NCI-H1417 (cell line): ENCODE measurements at regions not wholly inside any gene's neighbourhood (a gene's known extent, or its start where the extent isn't known, plus 50 kb on each side); places are given as distances from the start of the nearest gene placed in this dataset.

Experiments used
- DNase-seq, 3 experiments: peaks; one replicate each; lab custom pipeline; 2025; lab: John Stamatoyannopoulos, UW

GRCh38 chr9:108720191-108720642 lies 135.6 kb downstream of the ACTL7B start:
- no peak for DNase-seq

GRCh38 chr9:108710424-108710823 lies 145.4 kb downstream of the ACTL7B start:
- no peak for DNase-seq

GRCh38 chr9:108709997-108710396 lies 145.8 kb downstream of the ACTL7B start:
- DNase-seq, result no peak

- DNase-seq, result no peak
Observed at GRCh38 chr9:108709126-108709525, 146.7 kb downstream of the ACTL7B start.

GRCh38 chr9:108708448-108708847 lies 147.3 kb downstream of the ACTL7B start:
- no peak for DNase-seq

GRCh38 chr9:108707120-108707519 lies 148.7 kb downstream of the ACTL7B start:
- DNase-seq, result no peak

- no peak for DNase-seq
Observed at GRCh38 chr9:108704156-108704852, 151.5 kb downstream of the ACTL7B start.

- peak in 2 of 3 experiments; percentile 3 to 32 for DNase-seq
Observed at GRCh38 chr9:108703429-108703828, 152.4 kb downstream of the ACTL7B start.

- DNase-seq, result no peak
Observed at GRCh38 chr9:108702681-108703080, 153.1 kb downstream of the ACTL7B start.

- DNase-seq, result no peak
Observed at GRCh38 chr9:108698801-108699200, 157.0 kb downstream of the ACTL7B start.

- DNase-seq, result no peak
Observed at GRCh38 chr9:108698231-108698630, 157.6 kb downstream of the ACTL7B start.

- no peak for DNase-seq
Observed at GRCh38 chr9:108696156-108696555, 159.6 kb downstream of the ACTL7B start.

GRCh38 chr9:108694170-108694569 lies 161.6 kb downstream of the ACTL7B start:
- no peak for DNase-seq

- no peak for DNase-seq
Observed at GRCh38 chr9:108691614-108692013, 164.2 kb downstream of the ACTL7B start.

GRCh38 chr9:108688676-108689075 lies 167.1 kb downstream of the ACTL7B start:
- DNase-seq, result no peak

- DNase-seq, result no peak
Observed at GRCh38 chr9:108688051-108688450, 167.7 kb downstream of the ACTL7B start.

GRCh38 chr9:108687006-108687987 lies 168.5 kb downstream of the ACTL7B start:
- DNase-seq, result peak in 1 of 3 experiments; percentile 42

GRCh38 chr9:108684288-108685025 lies 171.3 kb downstream of the ACTL7B start:
- no peak for DNase-seq

GRCh38 chr9:108683245-108683644 lies 172.5 kb downstream of the ACTL7B start:
- DNase-seq, result no peak

- DNase-seq, result no peak
Observed at GRCh38 chr9:108681851-108682590, 173.8 kb downstream of the ACTL7B start.

- DNase-seq, result no peak
Observed at GRCh38 chr9:108680946-108681345, 174.8 kb downstream of the ACTL7B start.
